HepG2 (cell line): ENCODE measurements at regions not wholly inside any gene's neighbourhood (a gene's known extent, or its start where the extent isn't known, plus 50 kb on each side); places are given as distances from the start of the nearest gene placed in this dataset.

Experiments used
- ATAC-seq: fragments of 200-7000 bp; cut with Tn5 transposase; 3 replicates; pipeline ENCODE4 v1.9.1; 2020; ENCODE audit warnings: mild to moderate bottlenecking, moderate library complexity
- BruUV-seq: library from RNA; stranded (reverse); fragments of 400-500 nt; replicated peaks from 2 replicates; lab custom pipeline; 2021; lab: Mats Ljungman, UMichigan
- CTCF ChIA-PET: fragments of 300-600 bp; formaldehyde crosslinking; extraction: SDS; loops from one replicate; lab custom pipeline; 2021; ENCODE audit warnings: low total read pairs, inconsistent platforms, low intra/inter-chr PET ratio; lab: Yijun Ruan, JAX
- POLR2A ChIA-PET: fragments of 350-600 bp; sonication (Branson Sonifier 250); formaldehyde crosslinking; loops from one replicate; lab custom pipeline; 2020; ENCODE audit warnings: antibody characterized with exemption, inconsistent platforms; lab: Yijun Ruan, JAX
- DNase-seq: peaks from one replicate; pipeline ENCODE4 v3.0.0-alpha.2; 2015; ENCODE audit warnings: low spot score
- FAIRE-seq: peaks from 3 replicates; lab custom pipeline; 2011; peaks lifted over from hg19 to GRCh38; lab: Jason Lieb, UNC
- H2AFZ ChIP-seq: one replicate; pipeline ENCODE4 v1.6.1; 2011; ENCODE audit warnings: low read length, inconsistent platforms
- H3K27ac ChIP-seq: fragments of 300-600 bp; 3 replicates; pipeline ENCODE4 v1.8.0; 2011; ENCODE audit warnings: mixed run types, mild to moderate bottlenecking, mixed read lengths, low read length, inconsistent platforms; ENCODE audit not compliant: insufficient read depth; ENCODE audit errors: extremely low read length
- H3K27me3 ChIP-seq, 2 experiments: fragments of 200-600 bp in 1 of 2; 2 replicates in 1 of 2; 3 replicates in 1 of 2; pipeline versions ENCODE4 v1.6.0 to v1.8.0; 2011; ENCODE audit warnings: low read length in 2 of 2, mild to moderate bottlenecking in 2 of 2, moderate library complexity in 2 of 2, inconsistent platforms in 1 of 2; ENCODE audit not compliant: insufficient read depth in 2 of 2, control insufficient read depth in 1 of 2
- H3K36me3 ChIP-seq, 2 experiments: fragments of 200-600 bp in 1 of 2; replicated peaks in 1 of 2; 2 replicates in 1 of 2; 3 replicates in 1 of 2; pipeline versions ENCODE4 v1.5.1 to v1.8.0; 2011; ENCODE audit warnings: low read length in 2 of 2, inconsistent platforms in 1 of 2; ENCODE audit not compliant: insufficient read depth in 2 of 2, control insufficient read depth in 1 of 2
- H3K4me1 ChIP-seq: 2 replicates; pipeline ENCODE4 v1.5.1; 2012; ENCODE audit warnings: low read length, inconsistent platforms; ENCODE audit not compliant: insufficient read depth
- H3K4me2 ChIP-seq: 2 replicates; pipeline ENCODE4 v1.6.0; 2011; ENCODE audit warnings: low read depth, low read length, inconsistent platforms
- H3K4me3 ChIP-seq, 3 experiments: fragments of 200-600 bp in 1 of 3; sonication (generic), shearing (Covaris generic) in 1 of 3; replicated peaks in 1 of 3; 2 replicates each; pipeline ENCODE4 v1.5.1; 2011 to 2016; ENCODE audit warnings: low read length in 3 of 3, inconsistent platforms in 2 of 3, low read depth in 2 of 3, mild to moderate bottlenecking in 2 of 3, control low read depth in 1 of 3, mixed read lengths in 1 of 3; ENCODE audit not compliant: insufficient read depth in 1 of 3
- H3K79me2 ChIP-seq: one replicate; pipeline ENCODE4 v1.6.1; 2011; ENCODE audit warnings: low read length, inconsistent platforms; ENCODE audit not compliant: insufficient read depth
- H3K9ac ChIP-seq: 2 replicates; pipeline ENCODE4 v1.6.0; 2011; ENCODE audit warnings: mild to moderate bottlenecking, low read depth, low read length, inconsistent platforms; ENCODE audit not compliant: insufficient read depth
- H3K9me3 ChIP-seq: 2 replicates; pipeline ENCODE4 v1.5.1; 2012; ENCODE audit warnings: mild to moderate bottlenecking, low read length
- H4K20me1 ChIP-seq: 2 replicates; pipeline ENCODE4 v1.6.0; 2011; ENCODE audit warnings: inconsistent platforms, mild to moderate bottlenecking, low read length, moderate library complexity; ENCODE audit not compliant: insufficient read depth
- ISL2 ChIP-seq: sonication (generic); formaldehyde crosslinking; IDR thresholded peaks from 2 replicates; pipeline ENCODE4 v1.5.0; 2020; ENCODE audit warnings: missing genetic modification reagents
- JUND ChIP-seq: sonication (generic); formaldehyde crosslinking; IDR thresholded peaks from 2 replicates; pipeline ENCODE4 v1.8.0; 2022; ENCODE audit warnings: mild to moderate bottlenecking, missing genetic modification reagents
- MAF1 ChIP-seq: sonication (generic); formaldehyde crosslinking; IDR thresholded peaks from 2 replicates; pipeline ENCODE4 v1.5.0; 2020; ENCODE audit warnings: missing genetic modification reagents, borderline replicate concordance
- MAZ ChIP-seq, 2 experiments: sonication (generic) in 1 of 2; formaldehyde crosslinking in 1 of 2; IDR thresholded peaks; 2 replicates each; pipeline versions ENCODE4 v1.5.0 to v1.6.1; 2012 to 2020; ENCODE audit warnings: low read depth in 2 of 2, mild to moderate bottlenecking in 2 of 2, borderline replicate concordance in 1 of 2, improper control_type of control experiment in 1 of 2, low read length in 1 of 2, missing genetic modification reagents in 1 of 2, moderate library complexity in 1 of 2
- NFE2L2 ChIP-seq: fragments of 150-350 bp; IDR thresholded peaks from 2 replicates; pipeline ENCODE4 v1.6.1; 2014; ENCODE audit warnings: low read length
- RFX3 ChIP-seq: IDR thresholded peaks from 2 replicates; pipeline ENCODE4 v1.6.1; 2016; ENCODE audit warnings: missing biosample characterization, missing genetic modification reagents
- RNF2 ChIP-seq: fragments of 450-650 bp; conservative IDR thresholded peaks from 2 replicates; pipeline ENCODE4 v1.6.1; 2016; ENCODE audit warnings: low read depth
- TAF15 ChIP-seq: fragments of 200-400 bp; formaldehyde crosslinking; IDR thresholded peaks from one replicate; pipeline ENCODE4 v1.6.1; 2018; ENCODE audit warnings: mild to moderate bottlenecking, low read depth, low read length; ENCODE audit not compliant: poor library complexity, severe bottlenecking
- U2AF1 ChIP-seq: fragments of 200-400 bp; formaldehyde crosslinking; optimal IDR thresholded peaks from 2 replicates; pipeline ENCODE3; 2017; ENCODE audit warnings: mild to moderate bottlenecking, low read depth, low read length
- ZKSCAN5 ChIP-seq: sonication (generic); formaldehyde crosslinking; IDR thresholded peaks from 2 replicates; pipeline ENCODE4 v1.5.1; 2020; ENCODE audit warnings: mild to moderate bottlenecking, missing genetic modification reagents
- ZNF329 ChIP-seq: sonication (generic); formaldehyde crosslinking; IDR thresholded peaks from 2 replicates; pipeline ENCODE4 v1.9.0; 2021; ENCODE audit warnings: low read depth, mild to moderate bottlenecking, missing genetic modification reagents
- ZNF354B ChIP-seq: sonication (generic); formaldehyde crosslinking; IDR thresholded peaks from 2 replicates; pipeline ENCODE4 v1.8.0; 2022; ENCODE audit warnings: mild to moderate bottlenecking, missing genetic modification reagents
- ZSCAN21 ChIP-seq: sonication (generic); formaldehyde crosslinking; IDR thresholded peaks from 2 replicates; pipeline ENCODE4 v1.8.0; 2022; ENCODE audit warnings: mild to moderate bottlenecking, missing genetic modification reagents, moderate library complexity, borderline replicate concordance
- in situ Hi-C: cut with HindIII; loops from 2 replicates; pipeline ENCODE4 v1.10.0; 2017; ENCODE audit warnings: low pct_unique_long_range_greater_than_20kb; ENCODE audit not compliant: extremely low pct_ligation_motif_present
- intact Hi-C: fragments of 100-400 bp; cut with micrococcal nuclease; formaldehyde crosslinking; loops from one replicate; pipeline ENCODE4 v1.10.0; 2022; ENCODE audit not compliant: unreplicated experiment
- TF ChIP-seq, protein P1 (sequence below): sonication (generic); formaldehyde crosslinking; IDR thresholded peaks from 2 replicates; pipeline ENCODE4 v1.4.0; 2020; ENCODE audit warnings: missing genetic modification reagents, borderline replicate concordance

DNA sequence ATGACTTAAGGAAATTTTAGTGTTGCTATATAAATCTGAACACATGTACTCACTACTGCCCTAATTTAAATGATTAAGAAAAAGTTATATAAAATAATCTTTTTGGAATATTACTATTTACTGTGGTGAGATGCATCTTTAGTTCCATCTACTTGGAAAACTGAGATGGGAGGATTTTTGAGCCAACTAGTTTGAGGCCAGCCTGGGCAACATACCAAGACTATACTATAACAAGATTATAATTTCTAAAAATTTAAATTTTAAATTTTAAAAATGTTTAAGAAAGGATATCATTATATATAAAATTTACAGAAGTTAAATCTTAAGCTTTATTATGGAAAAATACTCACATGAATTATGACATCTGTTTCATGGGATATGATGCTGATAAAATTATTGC is 530.8 kb upstream of the IGFBP3 start:
- ATAC-seq, result no peak
- no peaks in the 10 kb centered on the region for H3K36me3 ChIP-seq
- no peak for DNase-seq
- no peaks in the 10 kb centered on the region for H3K79me2 ChIP-seq
- H3K4me2 ChIP-seq, result no peak overlapping the region
- in situ Hi-C loops, result no loop called here
- TF ChIP-seq ZNF329 (CRISPR knock-in tag) (no peak), U2AF1 (no peak), JUND (no peak), RFX3 (CRISPR knock-in tag) (no peak), MAF1 (no peak), ZKSCAN5 (no peak), ISL2 (no peak), MAZ (IDR thresholded peaks at IDR 0.05; ENCODE audit: borderline replicate concordance, low read depth, low read length) (no peak), MAZ (CRISPR knock-in tag; IDR thresholded peaks at IDR 0.05; ENCODE audit: low read depth) (no peak), NFE2L2 (no peak), ZSCAN21 (CRISPR knock-in tag) (no peak), RNF2 (no peak), ZNF354B (no peak), TAF15 (no peak)
- TF ChIP-seq, protein P1, sequence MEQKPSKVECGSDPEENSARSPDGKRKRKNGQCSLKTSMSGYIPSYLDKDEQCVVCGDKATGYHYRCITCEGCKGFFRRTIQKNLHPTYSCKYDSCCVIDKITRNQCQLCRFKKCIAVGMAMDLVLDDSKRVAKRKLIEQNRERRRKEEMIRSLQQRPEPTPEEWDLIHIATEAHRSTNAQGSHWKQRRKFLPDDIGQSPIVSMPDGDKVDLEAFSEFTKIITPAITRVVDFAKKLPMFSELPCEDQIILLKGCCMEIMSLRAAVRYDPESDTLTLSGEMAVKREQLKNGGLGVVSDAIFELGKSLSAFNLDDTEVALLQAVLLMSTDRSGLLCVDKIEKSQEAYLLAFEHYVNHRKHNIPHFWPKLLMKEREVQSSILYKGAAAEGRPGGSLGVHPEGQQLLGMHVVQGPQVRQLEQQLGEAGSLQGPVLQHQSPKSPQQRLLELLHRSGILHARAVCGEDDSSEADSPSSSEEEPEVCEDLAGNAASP, result no peak
- H3K4me3 ChIP-seq, result no peak overlapping the region
- no peak overlapping the region for H3K27ac ChIP-seq
- H2AFZ ChIP-seq, result no peak overlapping the region
- POLR2A ChIA-PET, result no interaction called here
- no peaks in the 10 kb centered on the region for H3K4me1 ChIP-seq
- no peaks in the 10 kb centered on the region for H3K27me3 ChIP-seq
- CTCF ChIA-PET, result no interaction called here
- BruUV-seq, result no TSS peak
- H3K9me3 ChIP-seq, result peaks cover 11% of the 10 kb centered on the region; the same call in 1 of the 2 replicates
- no peak overlapping the region for H3K9ac ChIP-seq
- intact Hi-C loops, result no loop called here
- no peaks in the 10 kb centered on the region for H4K20me1 ChIP-seq
- FAIRE-seq, result no peak
